CD4-positive, CD25-positive, alpha-beta regulatory T cell (primary cell): ENCODE measurements at regions not wholly inside any gene's neighbourhood (a gene's known extent, or its start where the extent isn't known, plus 50 kb on each side); places are given as distances from the start of the nearest gene placed in this dataset.
"Not testable (repeated sequence)": the region's sequence is repeated elsewhere in the genome, so short reads cannot be mapped to it uniquely, and the experiment has no call there.

Experiments used
- ATAC-seq, 2 donors: fragments of 150-1000 bp; cut with Tn5 transposase; one replicate each; pipeline ENCODE4 v1.10.0; 2021; ENCODE audit warnings: low read depth in 2 of 2, moderate number of reproducible peaks in 2 of 2, moderate library complexity in 1 of 2
- DNase-seq, 3 donors: peaks; one replicate each; pipeline versions ENCODE4 v3.0.0 to v3.0.0-alpha.2; 2012 to 2022; ENCODE audit warnings: mixed read lengths in 1 of 3
- H3K27ac ChIP-seq: one replicate; pipeline ENCODE4 v1.7.0; 2013; ENCODE audit warnings: mild to moderate bottlenecking, low read length; ENCODE audit not compliant: insufficient read depth, poor library complexity, severe bottlenecking
- H3K27me3 ChIP-seq: one replicate; pipeline ENCODE4 v1.7.0; 2013; ENCODE audit warnings: low read length; ENCODE audit not compliant: control insufficient read depth, insufficient read depth
- H3K36me3 ChIP-seq: one replicate; pipeline ENCODE4 v1.7.0; 2013; ENCODE audit warnings: mild to moderate bottlenecking, low read length, moderate library complexity; ENCODE audit not compliant: control insufficient read depth, insufficient read depth
- H3K4me1 ChIP-seq: 2 replicates; pipeline ENCODE4 v1.7.0; 2013; ENCODE audit warnings: mild to moderate bottlenecking, low read length; ENCODE audit not compliant: insufficient read depth, control insufficient read depth, poor library complexity, severe bottlenecking
- H3K4me3 ChIP-seq: one replicate; pipeline ENCODE4 v1.7.0; 2013; ENCODE audit warnings: low read depth, mild to moderate bottlenecking, low read length, moderate library complexity
- H3K9me3 ChIP-seq, 2 experiments: 1 replicate in 1 of 2; 2 replicates in 1 of 2; pipeline ENCODE4 v1.7.0; 2013; ENCODE audit warnings: low read length in 2 of 2, mild to moderate bottlenecking in 1 of 2, moderate library complexity in 1 of 2; ENCODE audit not compliant: control insufficient read depth in 2 of 2
- H3K27ac Mint-ChIP-seq, 3 donors: one replicate each; pipeline ENCODE4 v1.8.0; 2020 to 2022; ENCODE audit warnings: mild to moderate bottlenecking in 3 of 3, mixed read lengths in 3 of 3, moderate library complexity in 2 of 3
- H3K27me3 Mint-ChIP-seq: one replicate; pipeline ENCODE4 v1.8.0; 2022; ENCODE audit warnings: mild to moderate bottlenecking, mixed read lengths
- H3K36me3 Mint-ChIP-seq: one replicate; pipeline ENCODE4 v1.8.0; 2020; ENCODE audit warnings: mixed read lengths
- H3K4me1 Mint-ChIP-seq, 4 donors: one replicate each; pipeline ENCODE4 v1.8.0; 2020 to 2022; ENCODE audit warnings: mixed read lengths in 4 of 4, mild to moderate bottlenecking in 1 of 4
- H3K4me3 Mint-ChIP-seq, 4 donors: one replicate each; pipeline ENCODE4 v1.8.0; 2020 to 2022; ENCODE audit warnings: mild to moderate bottlenecking in 4 of 4, mixed read lengths in 4 of 4, moderate library complexity in 3 of 4
- H3K9me3 Mint-ChIP-seq, 7 donors: one replicate each; pipeline ENCODE4 v1.8.0; 2020 to 2022; ENCODE audit warnings: mixed read lengths in 7 of 7, mild to moderate bottlenecking in 3 of 7, moderate library complexity in 2 of 7

DNA sequence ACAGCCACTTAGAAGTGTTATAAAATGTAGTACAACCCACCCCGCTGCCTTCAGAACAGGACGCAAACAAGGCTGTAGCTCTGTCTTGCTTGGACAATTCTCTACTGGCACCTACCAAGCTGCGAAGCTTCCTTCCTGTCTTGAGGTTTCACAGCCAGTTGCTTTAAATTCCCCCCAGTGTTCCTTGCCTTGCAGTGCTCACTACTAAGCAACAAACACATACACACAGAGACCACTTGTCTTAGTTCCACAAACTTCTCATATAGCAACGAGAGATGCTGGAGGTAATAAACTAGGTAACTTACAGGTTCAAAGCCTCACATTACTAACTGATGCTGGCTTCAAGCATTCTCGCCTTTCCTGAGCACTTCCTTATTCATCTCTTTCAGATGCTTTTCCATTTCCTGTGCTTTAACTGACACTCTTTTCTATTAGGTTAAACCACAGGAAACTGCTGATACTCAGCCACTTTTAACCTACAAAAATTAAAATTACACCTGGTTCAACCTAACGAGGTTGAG, 91.5 kb upstream of the PTGDR start:
- peaks cover 15% of the 10 kb centered on the region for H3K4me1 ChIP-seq
- H3K27me3 ChIP-seq = no peaks in the 10 kb centered on the region
- peaks cover 19 to 28% of the 10 kb centered on the region in 2 experiments for H3K9me3 ChIP-seq
- peak; percentile 64 to 69 for ATAC-seq
- H3K27ac ChIP-seq = no peak overlapping the region
- DNase-seq = peak in 2 of 3 donors; percentile 9 to 57
- peak overlapping the region; percentile 63 to 76 (median 72) for H3K27ac Mint-ChIP-seq
- H3K27me3 Mint-ChIP-seq = peaks cover 5% of the 10 kb centered on the region
- no peaks in the 10 kb centered on the region for H3K36me3 ChIP-seq
- H3K4me3 Mint-ChIP-seq = peak overlapping the region in 2 of 4 donors; percentile 48 to 64
- H3K36me3 Mint-ChIP-seq = peaks cover 3% of the 10 kb centered on the region
- H3K9me3 Mint-ChIP-seq = peaks cover 4 to 25% (median 9%) of the 10 kb centered on the region in 7 donors
- peak overlapping the region; percentile 46 for H3K4me3 ChIP-seq
- H3K4me1 Mint-ChIP-seq = peaks cover 0 to 19% (median 9%) of the 10 kb centered on the region in 4 donors

DNA sequence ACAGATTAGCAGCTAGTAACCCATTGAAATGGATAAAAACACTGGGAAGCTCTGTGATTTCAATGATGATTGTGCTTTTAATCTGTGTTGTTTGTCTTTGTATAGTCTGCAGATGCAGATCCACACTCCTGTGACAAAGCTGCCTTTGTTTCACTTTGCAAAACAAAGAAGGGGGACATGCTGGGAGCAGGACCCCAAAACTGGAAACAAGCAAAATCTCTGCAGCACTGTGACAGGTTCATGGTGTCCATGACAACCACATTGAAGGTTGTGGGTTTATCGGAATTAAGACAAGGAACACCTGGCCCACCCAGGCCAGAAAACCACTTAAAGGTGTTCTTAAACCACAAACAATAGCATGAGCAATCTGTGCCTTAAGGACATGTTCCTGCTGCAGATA, 95.6 kb upstream of the PTGDR start:
- H3K27me3 Mint-ChIP-seq, ATAC-seq, H3K4me3 Mint-ChIP-seq, H3K27ac Mint-ChIP-seq, H3K36me3 ChIP-seq, H3K4me3 ChIP-seq, H3K36me3 Mint-ChIP-seq, H3K27me3 ChIP-seq, H3K27ac ChIP-seq, DNase-seq: not testable (repeated sequence)
- peaks cover 0 to 17% (median 8%) of the 10 kb centered on the region in 4 donors for H3K4me1 Mint-ChIP-seq
- H3K9me3 Mint-ChIP-seq = peaks cover 5 to 28% (median 14%) of the 10 kb centered on the region in 7 donors
- Histone ChIP-seq H3K9me3 (peaks cover 21 to 28% of the 10 kb centered on the region in 2 experiments), H3K4me1 (peaks cover 15% of the 10 kb centered on the region)

- peaks cover 2 to 20% (median 9%) of the 10 kb centered on the region in 7 donors for H3K9me3 Mint-ChIP-seq
- Histone ChIP-seq H3K4me1 (no peaks in the 10 kb centered on the region), H3K4me3 (no peak overlapping the region), H3K27ac (no peak overlapping the region), H3K27me3 (no peaks in the 10 kb centered on the region), H3K9me3 (peaks cover 7 to 10% of the 10 kb centered on the region in 2 experiments), H3K36me3 (no peaks in the 10 kb centered on the region)
- DNase-seq (no peak), ATAC-seq (no peak)
- H3K4me1 Mint-ChIP-seq = no peaks in the 10 kb centered on the region
- H3K36me3 Mint-ChIP-seq = peaks cover 3% of the 10 kb centered on the region
- H3K27ac Mint-ChIP-seq = no peak overlapping the region
- no peak overlapping the region for H3K4me3 Mint-ChIP-seq
- H3K27me3 Mint-ChIP-seq = no peaks in the 10 kb centered on the region
These were observed 98.0 kb upstream of the NID2 start for GRCh38 chr14:52166822-52167221.

- Histone ChIP-seq H3K27ac (no peak overlapping the region), H3K27me3 (peaks cover 3% of the 10 kb centered on the region), H3K4me3 (no peak overlapping the region), H3K4me1 (no peaks in the 10 kb centered on the region), H3K9me3 (no peaks in the 10 kb centered on the region), H3K36me3 (no peaks in the 10 kb centered on the region)
- Mint-ChIP-seq H3K27me3 (peaks cover 18% of the 10 kb centered on the region), H3K27ac (no peak overlapping the region), H3K9me3 (peaks cover 0 to 2% (median 0%) of the 10 kb centered on the region in 7 donors), H3K4me3 (no peak overlapping the region), H3K4me1 (peaks cover 0 to 17% (median 0%) of the 10 kb centered on the region in 4 donors), H3K36me3 (no peaks in the 10 kb centered on the region)
- ATAC-seq (no peak), DNase-seq (no peak)
These were observed 86.9 kb upstream of the NID2 start for GRCh38 chr14:52155651-52156213.

- peak in 1 of 3 donors; percentile 29 for DNase-seq
These were observed 86.3 kb upstream of the NID2 start for GRCh38 chr14:52154992-52155650.

DNA sequence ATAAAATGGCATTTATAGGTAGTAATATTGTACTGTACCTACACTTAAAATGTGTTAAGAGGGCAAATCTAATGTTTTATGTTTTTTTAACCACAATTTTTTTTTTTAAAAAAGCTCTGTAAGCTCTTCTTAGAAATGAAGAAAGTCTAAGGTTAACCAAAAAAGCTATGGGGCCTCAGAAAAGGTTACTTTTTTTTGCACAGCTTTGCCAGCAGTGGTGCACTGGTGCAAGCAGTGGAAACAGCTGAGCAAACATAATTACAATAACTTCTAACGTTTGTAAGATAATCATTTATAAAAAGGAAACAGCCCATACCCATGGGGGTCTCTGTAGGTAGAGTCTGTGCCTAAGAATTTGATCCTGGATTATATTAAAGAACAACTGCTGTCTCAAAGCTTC, 85.1 kb upstream of the NID2 start:
- ATAC-seq = no peak
- Mint-ChIP-seq H3K36me3 (no peaks in the 10 kb centered on the region), H3K27me3 (peaks cover 19% of the 10 kb centered on the region), H3K27ac (no peak overlapping the region), H3K4me3 (no peak overlapping the region), H3K4me1 (peaks cover 0 to 17% (median 0%) of the 10 kb centered on the region in 4 donors), H3K9me3 (peaks cover 0 to 6% (median 0%) of the 10 kb centered on the region in 7 donors)
- H3K36me3 ChIP-seq = no peaks in the 10 kb centered on the region
- no peak overlapping the region for H3K4me3 ChIP-seq
- H3K27me3 ChIP-seq = peaks cover 3% of the 10 kb centered on the region
- DNase-seq = no peak
- H3K4me1 ChIP-seq = no peaks in the 10 kb centered on the region
- no peak overlapping the region for H3K27ac ChIP-seq
- no peaks in the 10 kb centered on the region for H3K9me3 ChIP-seq

More at GRCh38 chr14:52154992-52155650, 86.3 kb upstream of the NID2 start:
- no peaks in the 10 kb centered on the region for H3K9me3 ChIP-seq
- Mint-ChIP-seq H3K27ac (no peak overlapping the region), H3K9me3 (peaks cover 0 to 2% (median 0%) of the 10 kb centered on the region in 7 donors), H3K4me1 (peaks cover 0 to 17% (median 0%) of the 10 kb centered on the region in 4 donors), H3K4me3 (no peak overlapping the region), H3K36me3 (no peaks in the 10 kb centered on the region), H3K27me3 (peaks cover 19% of the 10 kb centered on the region)
- H3K27ac ChIP-seq = no peak overlapping the region
- no peak overlapping the region for H3K4me3 ChIP-seq
- no peaks in the 10 kb centered on the region for H3K36me3 ChIP-seq
- no peak for ATAC-seq
- peaks cover 3% of the 10 kb centered on the region for H3K27me3 ChIP-seq
- no peaks in the 10 kb centered on the region for H3K4me1 ChIP-seq

DNA sequence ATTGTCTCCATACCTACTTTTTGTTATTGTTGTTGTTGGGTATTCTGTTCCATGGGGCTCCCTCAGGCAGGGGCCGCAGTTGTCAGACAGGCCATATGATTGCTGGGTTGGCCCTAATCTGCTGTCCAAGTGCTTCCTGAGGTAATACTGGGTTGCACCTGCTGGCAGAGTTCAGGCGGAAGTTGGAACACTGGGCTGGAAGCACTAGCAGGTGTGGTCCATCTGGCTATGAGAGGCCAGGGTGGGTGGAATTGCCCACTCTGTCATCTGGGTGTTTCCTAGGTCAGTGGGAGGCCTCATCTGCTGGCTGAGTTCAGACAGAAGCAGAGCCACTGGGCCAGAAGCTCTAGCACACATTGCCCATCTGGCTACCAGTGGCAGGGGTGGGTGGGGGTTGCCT, 81.3 kb upstream of the NID2 start:
- peaks cover 3% of the 10 kb centered on the region for H3K27me3 ChIP-seq
- H3K9me3 ChIP-seq = no peaks in the 10 kb centered on the region
- H3K27me3 Mint-ChIP-seq = peaks cover 17% of the 10 kb centered on the region
- peaks cover 0 to 10% (median 1%) of the 10 kb centered on the region in 7 donors for H3K9me3 Mint-ChIP-seq
- H3K4me1 Mint-ChIP-seq = peaks cover 0 to 16% (median 0%) of the 10 kb centered on the region in 4 donors
- H3K4me3 Mint-ChIP-seq = no peak overlapping the region
- H3K4me3 ChIP-seq = no peak overlapping the region
- H3K36me3 ChIP-seq = no peaks in the 10 kb centered on the region
- H3K36me3 Mint-ChIP-seq = no peaks in the 10 kb centered on the region
- H3K27ac Mint-ChIP-seq = no peak overlapping the region
- no peak for ATAC-seq
- DNase-seq = no peak
- H3K27ac ChIP-seq = no peak overlapping the region
- H3K4me1 ChIP-seq = no peaks in the 10 kb centered on the region
